Keratinocyte (primary cell): ENCODE measurements at regions not wholly inside any gene's neighbourhood (a gene's known extent, or its start where the extent isn't known, plus 50 kb on each side); places are given as distances from the start of the nearest gene placed in this dataset.
"Not testable (repeated sequence)": the region's sequence is repeated elsewhere in the genome, so short reads cannot be mapped to it uniquely, and the experiment has no call there.

Experiments used
- DNase-seq: peaks from one replicate; pipeline ENCODE4 v3.0.0-alpha.2; 2011; ENCODE audit warnings: low read depth, missing footprints, low spot score
- FAIRE-seq: peaks from 2 replicates; lab custom pipeline; 2011; peaks lifted over from hg19 to GRCh38; lab: Jason Lieb, UNC
- H2AFZ ChIP-seq: 2 replicates; pipeline ENCODE4 v1.6.0; 2012; ENCODE audit warnings: low read length, control low read depth, inconsistent platforms; ENCODE audit not compliant: control insufficient read depth
- H3K27ac ChIP-seq: 2 replicates; pipeline ENCODE4 v1.5.1; 2011; ENCODE audit warnings: low read length; ENCODE audit not compliant: control insufficient read depth, insufficient read depth
- H3K27me3 ChIP-seq: 3 replicates; pipeline ENCODE4 v1.6.0; 2011; ENCODE audit warnings: low read length; ENCODE audit not compliant: control insufficient read depth, insufficient read depth; ENCODE audit errors: extremely low read depth
- H3K36me3 ChIP-seq, 2 experiments: 2 replicates in 1 of 2; 3 replicates in 1 of 2; pipeline ENCODE4 v1.5.1; 2011; ENCODE audit warnings: low read length in 2 of 2, mild to moderate bottlenecking in 1 of 2; ENCODE audit not compliant: control insufficient read depth in 2 of 2, insufficient read depth in 2 of 2; ENCODE audit errors: extremely low read depth in 1 of 2
- H3K4me1 ChIP-seq: 3 replicates; pipeline ENCODE4 v1.5.1; 2011; ENCODE audit warnings: low read length; ENCODE audit not compliant: control insufficient read depth, insufficient read depth; ENCODE audit errors: extremely low read depth
- H3K4me2 ChIP-seq: 3 replicates; pipeline ENCODE4 v1.6.0; 2011; ENCODE audit warnings: low read depth, low read length; ENCODE audit not compliant: control insufficient read depth, insufficient read depth; ENCODE audit errors: extremely low read depth
- H3K4me3 ChIP-seq, 3 experiments: fragments of 200-600 bp in 1 of 3; sonication (generic) in 1 of 3; 2 replicates in 2 of 3; 3 replicates in 1 of 3; pipeline ENCODE4 v1.5.1; 2011 to 2016; ENCODE audit warnings: low read length in 3 of 3, mild to moderate bottlenecking in 3 of 3, control low read depth in 2 of 3, inconsistent platforms in 1 of 3, low read depth in 1 of 3, mixed read lengths in 1 of 3, mixed run types in 1 of 3, moderate library complexity in 1 of 3; ENCODE audit not compliant: control insufficient read depth in 2 of 3, insufficient read depth in 2 of 3; ENCODE audit errors: extremely low read depth in 1 of 3
- H3K79me2 ChIP-seq: 2 replicates; pipeline ENCODE4 v1.6.0; 2012; ENCODE audit warnings: low read length; ENCODE audit not compliant: control insufficient read depth, insufficient read depth
- H3K9ac ChIP-seq: 3 replicates; pipeline ENCODE4 v1.6.0; 2011; ENCODE audit warnings: low read length; ENCODE audit not compliant: control insufficient read depth, insufficient read depth; ENCODE audit errors: extremely low read depth
- H3K9me1 ChIP-seq: 3 replicates; pipeline ENCODE4 v1.6.0; 2011; ENCODE audit warnings: low read length; ENCODE audit not compliant: control insufficient read depth, insufficient read depth; ENCODE audit errors: extremely low read depth
- H3K9me3 ChIP-seq: 2 replicates; pipeline ENCODE4 v1.5.1; 2012; ENCODE audit warnings: low read depth, low read length; ENCODE audit not compliant: control insufficient read depth
- H4K20me1 ChIP-seq: 3 replicates; pipeline ENCODE4 v1.6.0; 2011; ENCODE audit warnings: low read length; ENCODE audit not compliant: control insufficient read depth, insufficient read depth; ENCODE audit errors: extremely low read depth
- CTCF ChIP-seq, 3 experiments: IDR thresholded peaks in 1 of 3; conservative IDR thresholded peaks in 1 of 3; optimal IDR thresholded peaks in 1 of 3; 2 replicates in 2 of 3; 3 replicates in 1 of 3; pipeline versions ENCODE3 to v1.5.1; 2011; ENCODE audit warnings: low read length in 3 of 3, mild to moderate bottlenecking in 3 of 3, moderate library complexity in 2 of 3, control low read depth in 1 of 3, inconsistent platforms in 1 of 3; ENCODE audit not compliant: insufficient read depth in 2 of 3; ENCODE audit errors: extremely low read depth in 1 of 3
- EZH2 ChIP-seq: IDR thresholded peaks from one replicate; pipeline ENCODE4 v1.6.1; 2012; ENCODE audit warnings: inconsistent platforms, mild to moderate bottlenecking, low read length, moderate library complexity
- dilution Hi-C: fragments of 300-500 bp; cut with MboI; formaldehyde crosslinking; loops from one replicate; pipeline ENCODE4 v1.7.0; 2020; ENCODE audit warnings: low sequenced_read_pairs; ENCODE audit not compliant: extremely low pct_ligation_motif_present

GRCh38 chr16:65737831-65738230 is 616.0 kb upstream of the CDH11 start:
- no peaks in the 10 kb centered on the region for H3K9me1 ChIP-seq
- no peaks in the 10 kb centered on the region for H4K20me1 ChIP-seq
- no peak overlapping the region for H3K4me3 ChIP-seq
- FAIRE-seq, result no peak
- no peak for TF ChIP-seq CTCF (optimal IDR thresholded peaks at IDR 0.05 in 1 of 3, IDR thresholded peaks at IDR 0.05 in 1 of 3, conservative IDR thresholded peaks at IDR 0.05 in 1 of 3; ENCODE audit: extremely low read depth in 1 of 3, insufficient read depth in 2 of 3, low read length in 3 of 3)
- no peak for TF ChIP-seq EZH2
- H3K79me2 ChIP-seq, result no peaks in the 10 kb centered on the region
- no peaks in the 10 kb centered on the region for H3K36me3 ChIP-seq
- dilution Hi-C loops, result no loop called here
- H3K9ac ChIP-seq, result no peak overlapping the region
- no peak for DNase-seq
- H2AFZ ChIP-seq, result no peak overlapping the region
- no peaks in the 10 kb centered on the region for H3K9me3 ChIP-seq
- peaks cover 14% of the 10 kb centered on the region for H3K4me1 ChIP-seq
- no peaks in the 10 kb centered on the region for H3K27me3 ChIP-seq
- no peak overlapping the region for H3K4me2 ChIP-seq
- H3K27ac ChIP-seq, result no peak overlapping the region

- H3K9ac ChIP-seq, H3K27me3 ChIP-seq, H3K4me2 ChIP-seq, H3K36me3 ChIP-seq, H3K79me2 ChIP-seq, dilution Hi-C loops, H4K20me1 ChIP-seq, FAIRE-seq, H3K9me1 ChIP-seq, H3K9me3 ChIP-seq, H3K4me3 ChIP-seq: not testable (repeated sequence)
- Histone ChIP-seq H2AFZ (peak overlapping the region; percentile 28), H3K27ac (peak overlapping the region; percentile 33), H3K4me1 (peaks cover 24% of the 10 kb centered on the region)
- DNase-seq, result peak; percentile 26
Observed at GRCh38 chr16:65735615-65736014, 613.8 kb upstream of the CDH11 start.

GRCh38 chr16:65733721-65734120 is 611.9 kb upstream of the CDH11 start:
- Histone ChIP-seq H3K4me3 (no peak overlapping the region), H3K27me3 (no peaks in the 10 kb centered on the region), H3K4me1 (peaks cover 24% of the 10 kb centered on the region), H3K9me3 (no peaks in the 10 kb centered on the region), H3K9me1 (no peaks in the 10 kb centered on the region), H4K20me1 (no peaks in the 10 kb centered on the region), H2AFZ (no peak overlapping the region), H3K27ac (no peak overlapping the region), H3K79me2 (no peaks in the 10 kb centered on the region), H3K9ac (no peak overlapping the region), H3K36me3 (no peaks in the 10 kb centered on the region), H3K4me2 (peak overlapping the region; percentile 17)
- dilution Hi-C loops, result no loop called here
- DNase-seq, result peak; percentile 9
- TF ChIP-seq CTCF (optimal IDR thresholded peaks at IDR 0.05 in 1 of 3, IDR thresholded peaks at IDR 0.05 in 1 of 3, conservative IDR thresholded peaks at IDR 0.05 in 1 of 3; ENCODE audit: extremely low read depth in 1 of 3, insufficient read depth in 2 of 3, low read length in 3 of 3) (no peak), EZH2 (no peak)
- peak; percentile 53 for FAIRE-seq
